Stimulated activated CD4-positive, alpha-beta T cell treated with anti-CD3 and anti-CD28 coated beads, Interleukin-4, amount 100 ng/mL, for 1 hour (primary cell): ENCODE measurements at regions not wholly inside any gene's neighbourhood (a gene's known extent, or its start where the extent isn't known, plus 50 kb on each side); places are given as distances from the start of the nearest gene placed in this dataset.

Experiments used
- DNase-seq: peaks from one replicate; pipeline ENCODE4 v3.0.0-alpha.2; 2020

- no peak for DNase-seq
These were observed 120.1 kb upstream of the HDAC4 start for GRCh38 chr2:239520811-239521517.

GRCh38 chr2:239519921-239520585 lies 119.2 kb upstream of the HDAC4 start:
- DNase-seq = no peak

- DNase-seq = no peak
These were observed 118.5 kb upstream of the HDAC4 start for GRCh38 chr2:239519089-239519920.

DNA sequence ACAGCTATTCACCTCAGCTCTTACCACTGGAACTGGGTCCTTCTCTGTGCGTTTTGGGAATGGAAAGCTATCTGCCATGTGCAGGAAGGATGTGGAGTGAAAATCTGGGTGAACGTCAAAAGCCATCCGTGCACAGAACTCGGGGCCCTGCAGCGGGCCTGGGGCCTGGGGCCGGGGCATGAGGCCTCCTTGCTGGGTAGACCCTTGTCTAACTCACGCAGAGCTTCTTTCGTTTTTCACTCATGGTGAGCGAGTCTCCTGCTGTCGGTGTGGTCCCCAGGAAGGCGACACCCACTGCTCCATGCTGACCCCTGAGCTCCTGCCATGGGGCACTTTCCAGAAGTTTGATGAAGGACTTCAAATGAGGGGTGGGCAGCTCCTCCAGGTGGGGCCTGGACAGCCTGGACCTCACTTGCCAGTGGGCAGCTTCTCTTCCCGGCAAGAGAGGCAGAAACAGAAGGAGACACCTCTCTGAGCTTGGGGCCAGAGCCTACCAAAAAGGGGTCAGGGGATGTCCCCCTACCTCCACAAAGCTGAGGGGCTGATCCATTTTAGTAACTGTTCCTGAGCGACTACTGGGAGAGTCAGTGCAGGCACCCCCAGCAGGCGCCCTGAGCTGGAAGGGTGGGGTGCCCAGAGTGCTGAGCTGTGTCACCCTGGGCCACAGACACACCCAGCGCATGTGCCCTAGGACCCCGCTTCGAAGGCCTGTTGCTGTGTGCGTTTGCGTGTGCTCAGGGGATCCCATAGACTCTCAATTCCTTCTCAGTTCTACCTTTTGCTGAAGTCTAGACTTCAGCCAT lies 117.7 kb upstream of the HDAC4 start:
- no peak for DNase-seq

GRCh38 chr2:239517686-239518085 lies 116.9 kb upstream of the HDAC4 start:
- no peak for DNase-seq

DNA sequence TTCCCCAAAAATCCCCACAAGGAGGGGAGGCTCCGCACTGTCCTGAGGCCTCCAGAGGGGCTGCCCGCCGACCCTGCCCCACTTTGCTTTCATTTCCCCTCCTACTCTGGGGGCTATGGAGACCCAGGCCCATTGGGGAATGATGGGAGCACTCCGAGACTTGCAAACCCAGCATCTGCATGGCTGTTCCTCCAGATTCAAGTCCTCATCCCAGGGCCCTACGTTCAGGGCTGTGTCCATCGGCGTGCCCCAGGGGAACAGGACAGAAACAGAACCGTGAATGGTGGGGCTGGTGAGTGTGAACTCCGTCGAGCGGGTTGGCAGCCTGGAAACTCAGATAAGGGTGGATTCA lies 116.1 kb upstream of the HDAC4 start:
- DNase-seq = no peak

- no peak for DNase-seq
These were observed 115.6 kb upstream of the HDAC4 start for GRCh38 chr2:239516286-239516953.

GRCh38 chr2:239514754-239515530 lies 114.1 kb upstream of the HDAC4 start:
- DNase-seq = no peak

GRCh38 chr2:239512054-239512453 lies 111.2 kb upstream of the HDAC4 start:
- no peak for DNase-seq

GRCh38 chr2:239509373-239510143 lies 108.7 kb upstream of the HDAC4 start:
- DNase-seq = no peak

GRCh38 chr2:239508261-239508660 lies 107.4 kb upstream of the HDAC4 start:
- DNase-seq = no peak

DNA sequence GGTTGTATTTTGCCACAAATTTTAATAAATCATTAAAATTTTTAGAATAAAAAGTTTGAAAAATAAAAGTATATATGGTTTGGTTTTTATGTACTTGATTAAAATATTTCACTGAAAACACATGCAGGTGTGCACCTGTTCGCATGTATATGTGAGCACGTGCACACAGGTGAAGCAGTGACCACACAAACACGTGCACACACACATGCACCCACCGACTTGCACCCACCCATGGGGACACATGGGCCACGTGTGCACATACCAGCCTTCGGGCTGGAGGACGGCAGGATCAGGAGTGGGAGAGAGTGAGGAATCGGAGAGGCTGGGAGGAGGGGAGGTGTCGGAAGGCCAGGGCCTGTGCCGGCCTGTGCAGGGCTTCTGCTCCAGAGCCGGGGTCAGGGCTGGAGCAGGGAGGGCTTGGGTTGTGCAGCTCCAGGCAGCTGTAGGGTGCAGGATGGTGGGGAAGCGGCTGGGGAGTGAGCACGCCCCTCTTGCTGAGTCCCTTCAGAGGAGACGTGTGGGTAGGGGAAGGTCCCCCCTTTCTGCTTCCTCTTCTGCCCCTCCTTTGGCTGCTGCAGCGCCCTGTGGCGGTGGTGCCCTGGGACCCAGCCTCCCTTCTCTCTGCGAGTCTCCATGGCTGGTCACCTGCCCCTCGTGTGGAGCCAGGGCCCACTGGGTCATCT lies 106.9 kb upstream of the HDAC4 start:
- DNase-seq = no peak

DNA sequence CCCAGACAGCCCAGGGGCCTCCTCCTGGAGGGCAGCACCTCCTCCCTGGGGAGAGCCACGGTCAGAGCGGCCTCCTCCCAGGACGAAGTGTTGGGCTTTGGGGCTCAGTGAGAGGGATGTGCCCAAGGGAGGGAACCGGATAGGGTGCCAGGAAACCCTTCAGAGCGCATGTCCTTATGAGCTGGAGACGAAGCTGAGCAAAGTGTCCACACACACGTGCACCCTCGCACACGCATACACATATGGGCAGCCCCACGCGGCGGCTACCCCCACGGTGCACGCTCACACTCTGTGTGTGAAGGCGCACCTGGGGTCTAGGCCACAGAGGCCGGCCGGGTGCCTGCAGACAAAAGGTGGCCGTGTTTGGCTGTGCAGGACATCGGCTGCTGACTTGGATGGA lies 106.1 kb upstream of the HDAC4 start:
- DNase-seq = no peak

DNA sequence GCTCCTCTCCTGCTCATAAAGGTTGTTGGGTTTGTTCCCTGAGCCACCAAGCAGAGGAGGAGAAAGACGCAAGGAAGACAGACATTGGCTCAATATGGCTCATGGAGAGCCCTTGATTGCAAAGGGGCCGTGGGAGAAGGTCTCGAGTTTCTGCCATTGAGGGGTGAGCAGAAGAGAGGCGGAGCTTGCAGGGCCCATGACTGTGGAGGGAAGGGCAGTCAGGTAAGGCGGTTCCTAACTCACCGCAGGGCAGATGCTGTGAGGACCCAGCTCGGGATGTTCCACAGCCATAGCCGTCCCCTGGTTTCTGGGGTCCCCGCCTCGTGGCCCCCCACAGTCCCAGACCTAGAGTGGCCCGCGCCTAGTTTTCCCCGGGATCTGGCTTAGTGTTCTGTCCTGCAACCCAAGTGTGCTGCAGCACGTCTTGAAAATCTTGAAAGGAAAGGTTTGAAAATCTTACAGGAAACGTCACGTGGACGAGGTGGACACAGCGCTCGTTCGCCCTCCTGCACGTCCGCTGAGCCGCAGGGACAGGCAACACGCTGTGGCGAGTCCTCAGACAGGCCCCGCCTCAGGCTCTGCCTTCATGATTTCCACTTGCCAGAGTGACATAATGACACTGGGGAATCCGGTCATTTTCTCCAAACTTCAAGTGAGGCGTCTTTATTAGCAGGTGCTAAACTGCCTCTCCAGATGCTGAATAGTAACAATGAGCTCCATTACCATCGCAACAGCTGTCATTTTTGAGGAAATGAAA lies 105.5 kb upstream of the HDAC4 start:
- no peak for DNase-seq

GRCh38 chr2:239504643-239505235 lies 103.9 kb upstream of the HDAC4 start:
- no peak for DNase-seq

- DNase-seq = no peak
These were observed 101.8 kb upstream of the HDAC4 start for GRCh38 chr2:239502430-239503186.

DNA sequence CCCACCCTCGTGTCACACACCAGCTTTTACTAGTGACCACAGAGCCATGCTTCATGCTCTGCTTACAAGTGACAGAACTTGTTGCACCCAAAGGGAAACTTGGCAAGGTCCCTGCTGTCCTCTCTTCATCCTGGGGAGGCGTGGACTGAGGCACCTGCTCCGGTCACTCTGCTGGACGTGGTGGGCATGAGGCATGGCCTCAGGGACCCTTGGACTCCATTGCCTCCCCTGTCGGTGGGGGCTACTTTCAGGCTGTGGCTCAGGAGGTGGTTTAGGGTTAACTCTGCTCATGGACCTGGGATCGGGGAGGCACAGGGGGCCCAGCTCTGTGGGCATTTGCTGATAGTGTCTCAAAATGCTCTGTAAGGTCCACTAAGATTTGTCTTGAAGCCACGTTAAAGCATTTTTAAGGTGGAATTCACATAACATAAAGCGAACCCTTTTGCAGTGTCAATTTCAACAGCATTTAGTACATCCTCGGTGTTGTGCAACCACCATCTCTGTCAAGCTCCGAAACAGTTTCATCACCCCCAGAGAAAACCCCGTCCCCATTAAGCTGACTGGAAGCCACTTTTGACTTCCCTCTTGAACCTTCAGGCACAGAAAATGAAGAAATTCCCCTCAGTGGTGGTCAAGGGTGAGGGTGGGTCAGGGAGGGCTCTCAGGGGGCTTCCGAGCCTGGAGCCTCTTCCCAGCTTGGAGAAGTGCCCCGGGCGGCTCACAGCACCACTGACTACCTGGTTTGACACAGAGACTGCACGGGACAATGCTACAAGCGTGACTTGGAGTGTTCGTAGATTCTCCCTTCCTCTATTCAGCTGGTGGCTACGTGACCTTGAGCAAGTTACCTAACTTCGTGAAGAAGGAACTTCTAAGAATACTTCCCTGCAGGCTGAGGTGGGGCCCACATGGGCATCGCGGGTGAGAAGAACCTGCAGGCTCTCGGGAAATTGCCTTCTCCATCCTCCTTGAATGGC lies 100.0 kb upstream of the HDAC4 start:
- DNase-seq = no peak
